H9 (cell line): ENCODE measurements at regions not wholly inside any gene's neighbourhood (a gene's known extent, or its start where the extent isn't known, plus 50 kb on each side); places are given as distances from the start of the nearest gene placed in this dataset.

Experiments
- DNase-seq: peaks from one replicate; pipeline ENCODE4 v3.0.0-alpha.2; 2017
- H2AFZ ChIP-seq: one replicate; pipeline ENCODE4 v1.6.1; 2013; ENCODE audit warnings: mild to moderate bottlenecking, low read length, control low read depth, moderate library complexity
- H2AK5ac ChIP-seq: 2 replicates; pipeline ENCODE4 v1.6.1; 2013; ENCODE audit warnings: low read length, control low read depth, mixed read lengths; ENCODE audit not compliant: insufficient read length
- H2BK120ac ChIP-seq: one replicate; pipeline ENCODE4 v1.6.1; 2013; ENCODE audit warnings: low read depth, mild to moderate bottlenecking, low read length, control low read depth, inconsistent platforms; ENCODE audit not compliant: poor library complexity, severe bottlenecking
- H2BK12ac ChIP-seq: 2 replicates; pipeline ENCODE4 v1.6.1; 2013; ENCODE audit warnings: low read length, control low read depth, mixed read lengths, low read depth; ENCODE audit not compliant: insufficient read length
- H2BK15ac ChIP-seq: 2 replicates; pipeline ENCODE4 v1.6.1; 2013; ENCODE audit warnings: low read depth, low read length, control low read depth
- H2BK20ac ChIP-seq: one replicate; pipeline ENCODE4 v1.6.1; 2013; ENCODE audit warnings: low read depth, mild to moderate bottlenecking, low read length, control low read depth, inconsistent platforms; ENCODE audit not compliant: poor library complexity, severe bottlenecking
- H2BK5ac ChIP-seq: 2 replicates; pipeline ENCODE4 v1.6.1; 2013; ENCODE audit warnings: low read length, control low read depth, mixed read lengths; ENCODE audit not compliant: insufficient read length
- H3K14ac ChIP-seq: 2 replicates; pipeline ENCODE4 v1.6.1; 2013; ENCODE audit warnings: low read length, control low read depth; ENCODE audit not compliant: insufficient read depth
- H3K18ac ChIP-seq: 2 replicates; pipeline ENCODE4 v1.6.1; 2013; ENCODE audit warnings: low read depth, mild to moderate bottlenecking, mixed read lengths, low read length, control low read depth; ENCODE audit not compliant: insufficient read length
- H3K23ac ChIP-seq: 2 replicates; pipeline ENCODE4 v1.6.1; 2013; ENCODE audit warnings: low read length, control low read depth, mixed read lengths, low read depth; ENCODE audit not compliant: insufficient read length
- H3K23me2 ChIP-seq: 2 replicates; pipeline ENCODE4 v1.6.1; 2013; ENCODE audit warnings: low read depth, mild to moderate bottlenecking, mixed read lengths, low read length, control low read depth; ENCODE audit not compliant: insufficient read length, poor library complexity, severe bottlenecking
- H3K27ac ChIP-seq: 2 replicates; pipeline ENCODE4 v1.5.1; 2013; ENCODE audit warnings: low read length, control low read depth, mixed read lengths, low read depth; ENCODE audit not compliant: insufficient read length
- H3K27me3 ChIP-seq: 2 replicates; pipeline ENCODE4 v1.6.1; 2013; ENCODE audit warnings: low read length, control low read depth, inconsistent platforms; ENCODE audit not compliant: insufficient read depth
- H3K4ac ChIP-seq: 2 replicates; pipeline ENCODE4 v1.6.1; 2013; ENCODE audit warnings: low read depth, mild to moderate bottlenecking, control low read depth, inconsistent platforms, low read length, moderate library complexity
- H3K4me1 ChIP-seq: 2 replicates; pipeline ENCODE4 v1.6.1; 2013; ENCODE audit warnings: low read length, control low read depth, inconsistent platforms; ENCODE audit not compliant: insufficient read depth
- H3K4me2 ChIP-seq: 2 replicates; pipeline ENCODE4 v1.6.1; 2013; ENCODE audit warnings: low read length, control low read depth, mixed read lengths; ENCODE audit not compliant: insufficient read length, insufficient read depth
- H3K56ac ChIP-seq: 2 replicates; pipeline ENCODE4 v1.6.1; 2013; ENCODE audit warnings: low read depth, mild to moderate bottlenecking, mixed read lengths, low read length, control low read depth; ENCODE audit not compliant: insufficient read length
- H3K79me1 ChIP-seq: 2 replicates; pipeline ENCODE4 v1.6.1; 2013; ENCODE audit warnings: low read depth, mild to moderate bottlenecking, moderate library complexity, low read length, control low read depth, inconsistent platforms; ENCODE audit not compliant: insufficient read depth, poor library complexity, severe bottlenecking
- H3K79me2 ChIP-seq: 2 replicates; pipeline ENCODE4 v1.6.1; 2013; ENCODE audit warnings: low read length, control low read depth, inconsistent platforms; ENCODE audit not compliant: insufficient read depth
- H3K9ac ChIP-seq: 2 replicates; pipeline ENCODE4 v1.6.1; 2013; ENCODE audit warnings: low read length, control low read depth, mixed read lengths; ENCODE audit not compliant: insufficient read length; ENCODE audit errors: extremely low read depth
- H3K9me3 ChIP-seq: one replicate; pipeline ENCODE4 v1.6.1; 2013; ENCODE audit warnings: low read depth, low read length, inconsistent platforms; ENCODE audit not compliant: control insufficient read depth
- H3T11ph ChIP-seq: one replicate; pipeline ENCODE4 v1.6.1; 2013; ENCODE audit warnings: mild to moderate bottlenecking, low read length, control low read depth, inconsistent platforms
- H4K20me1 ChIP-seq: one replicate; pipeline ENCODE4 v1.6.1; 2013; ENCODE audit not compliant: control insufficient read depth, insufficient read length, insufficient read depth
- H4K5ac ChIP-seq: 2 replicates; pipeline ENCODE4 v1.6.1; 2013; ENCODE audit warnings: low read depth, mild to moderate bottlenecking, mixed read lengths, low read length, control low read depth; ENCODE audit not compliant: insufficient read length
- H4K8ac ChIP-seq: replicated peaks from 2 replicates; pipeline ENCODE4 v1.6.1; 2013; ENCODE audit warnings: low read length, control low read depth, mixed read lengths, low read depth; ENCODE audit not compliant: insufficient read length
- H4K91ac ChIP-seq: 2 replicates; pipeline ENCODE4 v1.6.1; 2013; ENCODE audit warnings: low read depth, mild to moderate bottlenecking, moderate library complexity, mixed read lengths, low read length, control low read depth; ENCODE audit not compliant: insufficient read length
- H3K27ac Mint-ChIP-seq, 3 experiments: 2 replicates in 2 of 3; 3 replicates in 1 of 3; pipeline ENCODE4 v1.8.0; 2020 to 2021; ENCODE audit warnings: mixed read lengths in 3 of 3, mild to moderate bottlenecking in 1 of 3, moderate library complexity in 1 of 3
- H3K27me3 Mint-ChIP-seq: 2 replicates; pipeline ENCODE4 v1.8.0; 2021; ENCODE audit warnings: low read depth, mild to moderate bottlenecking, moderate library complexity, mixed read lengths
- H3K36me3 Mint-ChIP-seq, 3 experiments: 2 replicates in 2 of 3; 3 replicates in 1 of 3; pipeline ENCODE4 v1.8.0; 2020 to 2021; ENCODE audit warnings: low read depth in 3 of 3, mixed read lengths in 3 of 3; ENCODE audit not compliant: insufficient read depth in 1 of 3
- H3K4me1 Mint-ChIP-seq, 2 experiments: 2 replicates each; pipeline ENCODE4 v1.8.0; 2020; ENCODE audit warnings: mixed read lengths in 2 of 2
- H3K4me3 Mint-ChIP-seq, 2 experiments: 2 replicates in 1 of 2; 3 replicates in 1 of 2; pipeline ENCODE4 v1.8.0; 2020 to 2021; ENCODE audit warnings: mild to moderate bottlenecking in 2 of 2, mixed read lengths in 2 of 2, moderate library complexity in 1 of 2
- H3K9me3 Mint-ChIP-seq, 2 experiments: 2 replicates in 1 of 2; 3 replicates in 1 of 2; pipeline ENCODE4 v1.8.0; 2020; ENCODE audit warnings: mild to moderate bottlenecking in 2 of 2, mixed read lengths in 2 of 2, moderate library complexity in 1 of 2
- CTCF ChIP-seq: fragments of 200-600 bp; sonication (generic); conservative IDR thresholded peaks from 3 replicates; pipeline ENCODE4 v1.8.0; 2021; ENCODE audit warnings: antibody characterized with exemption, mild to moderate bottlenecking
- WGBS: extraction: QIAGEN DNeasy Blood & Tissue Kit; methylation state at CpG from one replicate; pipeline ENCODE4 v1.1.7; 2013; ENCODE audit warnings: missing lambda C conversion rate, low lambda C conversion rate, mixed read lengths; ENCODE audit not compliant: insufficient read length; ENCODE audit errors: extremely low coverage; 5-methylcytosine and 5-hydroxymethylcytosine counted together

GRCh38 chr6:77340331-77340730 lies 123.0 kb downstream of the HTR1B start:
- Histone ChIP-seq H3K14ac (no peak overlapping the region), H4K91ac (no peak overlapping the region), H2BK5ac (no peak overlapping the region), H3K4ac (no peak overlapping the region), H3K4me2 (no peak overlapping the region), H2AFZ (no peak overlapping the region), H4K8ac (no peak overlapping the region), H3K79me2 (no peaks in the 10 kb centered on the region), H3K79me1 (no peaks in the 10 kb centered on the region), H3K27ac (no peak overlapping the region), H2BK20ac (no peak overlapping the region), H3K23ac (no peak overlapping the region), H3K9me3 (no peaks in the 10 kb centered on the region), H4K20me1 (no peaks in the 10 kb centered on the region), H3K56ac (no peak overlapping the region), H3K4me1 (no peaks in the 10 kb centered on the region), H2BK15ac (no peak overlapping the region), H2BK12ac (no peak overlapping the region), H3K23me2 (no peaks in the 10 kb centered on the region), H3K9ac (no peak overlapping the region), H2AK5ac (no peak overlapping the region), H3K18ac (no peak overlapping the region), H2BK120ac (no peak overlapping the region), H3T11ph (no peak overlapping the region), H3K27me3 (no peaks in the 10 kb centered on the region), H4K5ac (no peak overlapping the region)
- Mint-ChIP-seq H3K27ac (no peak overlapping the region), H3K9me3 (peaks cover 2 to 5% of the 10 kb centered on the region in 2 experiments; a peak in 3 of 5 replicates), H3K4me1 (peaks cover 43 to 47% of the 10 kb centered on the region in 2 experiments), H3K27me3 (no peaks in the 10 kb centered on the region), H3K36me3 (peaks cover 0 to 2% (median under 1%) of the 10 kb centered on the region in 3 experiments; a peak in 5 of 7 replicates), H3K4me3 (no peak overlapping the region)
- TF ChIP-seq CTCF = no peak
- no peak for DNase-seq
- WGBS = no CpG with 5 or more reads among the region's 4 CpGs
